AG10803 (cell line): ENCODE measurements at regions not wholly inside any gene's neighbourhood (a gene's known extent, or its start where the extent isn't known, plus 50 kb on each side); places are given as distances from the start of the nearest gene placed in this dataset.
"Not testable (repeated sequence)": the region's sequence is repeated elsewhere in the genome, so short reads cannot be mapped to it uniquely, and the experiment has no call there.

Experiments used
- DNase-seq: peaks from one replicate; pipeline ENCODE4 v3.0.0; 2010; ENCODE audit warnings: low read depth
- H3K4me3 ChIP-seq: 2 replicates; pipeline ENCODE4 v1.5.1; 2011; ENCODE audit warnings: mild to moderate bottlenecking, low read length, control low read depth
- CTCF ChIP-seq: conservative IDR thresholded peaks from 2 replicates; pipeline ENCODE4 v1.5.1; 2011; ENCODE audit warnings: mild to moderate bottlenecking, low read length, control low read depth, inconsistent platforms

- TF ChIP-seq CTCF, result no peak
- DNase-seq, result no peak
- no peak overlapping the region for H3K4me3 ChIP-seq
Measured at GRCh38 chr1:30218438-30218837, 504.9 kb downstream of the MATN1 start.

GRCh38 chr1:30216602-30217001 is 506.8 kb downstream of the MATN1 start:
- DNase-seq, result no peak
- TF ChIP-seq CTCF, result no peak

GRCh38 chr1:30213936-30214335 is 509.4 kb downstream of the MATN1 start:
- TF ChIP-seq CTCF, result no peak
- no peak overlapping the region for H3K4me3 ChIP-seq
- DNase-seq, result no peak

More at GRCh38 chr1:30216602-30217001, 506.8 kb downstream of the MATN1 start:
- no peak overlapping the region for H3K4me3 ChIP-seq

- DNase-seq, result not testable (repeated sequence)
Measured at GRCh38 chr1:30207962-30208361, 515.4 kb downstream of the MATN1 start.

GRCh38 chr1:30206631-30207030 is 516.8 kb downstream of the MATN1 start:
- DNase-seq, H3K4me3 ChIP-seq: not testable (repeated sequence)

More at GRCh38 chr1:30207962-30208361, 515.4 kb downstream of the MATN1 start:
- H3K4me3 ChIP-seq, result not testable (repeated sequence)

GRCh38 chr1:30204916-30205315 is 518.5 kb downstream of the MATN1 start:
- DNase-seq, H3K4me3 ChIP-seq: not testable (repeated sequence)

- no peak for DNase-seq
- no peak overlapping the region for H3K4me3 ChIP-seq
- TF ChIP-seq CTCF, result no peak
Measured at GRCh38 chr1:30201015-30201414, 522.4 kb downstream of the MATN1 start.

- DNase-seq, result no peak
- no peak for TF ChIP-seq CTCF
- H3K4me3 ChIP-seq, result no peak overlapping the region
Measured at GRCh38 chr1:30200161-30200560, 523.2 kb downstream of the MATN1 start.

- TF ChIP-seq CTCF, result no peak
- DNase-seq, result no peak
- H3K4me3 ChIP-seq, result no peak overlapping the region
Measured at GRCh38 chr1:30199563-30199962, 523.8 kb downstream of the MATN1 start.
